Stomach (tissue), 4 donors: ENCODE measurements at regions not wholly inside any gene's neighbourhood (a gene's known extent, or its start where the extent isn't known, plus 50 kb on each side); places are given as distances from the start of the nearest gene placed in this dataset.

Experiments used
- EP300 ChIP-seq: sonication (generic); formaldehyde crosslinking; IDR thresholded peaks from one replicate; pipeline ENCODE4 v1.6.1; 2017; ENCODE audit warnings: antibody characterized with exemption
- POLR2A ChIP-seq, 4 donors: fragments of 450-650 bp; IDR thresholded peaks; one replicate each; pipeline ENCODE4 v1.6.1; 2016; ENCODE audit warnings: antibody characterized with exemption in 4 of 4, control low read depth in 2 of 4, mild to moderate bottlenecking in 1 of 4, moderate library complexity in 1 of 4
- POLR2AphosphoS5 ChIP-seq, 3 donors: sonication (generic); formaldehyde crosslinking; IDR thresholded peaks; one replicate each; pipeline ENCODE4 v1.6.1; 2016; ENCODE audit warnings: antibody characterized with exemption in 3 of 3
- TF ChIP-seq, protein P1 (sequence below), 7 experiments: fragments of 450-650 bp in 4 of 7; fragments of 200-600 bp in 3 of 7; sonication (generic) in 3 of 7; IDR thresholded peaks; one replicate each; pipeline ENCODE4 v1.5.1; 2016 to 2019; ENCODE audit warnings: antibody characterized with exemption in 7 of 7, control low read depth in 2 of 7, mild to moderate bottlenecking in 1 of 7

DNA sequence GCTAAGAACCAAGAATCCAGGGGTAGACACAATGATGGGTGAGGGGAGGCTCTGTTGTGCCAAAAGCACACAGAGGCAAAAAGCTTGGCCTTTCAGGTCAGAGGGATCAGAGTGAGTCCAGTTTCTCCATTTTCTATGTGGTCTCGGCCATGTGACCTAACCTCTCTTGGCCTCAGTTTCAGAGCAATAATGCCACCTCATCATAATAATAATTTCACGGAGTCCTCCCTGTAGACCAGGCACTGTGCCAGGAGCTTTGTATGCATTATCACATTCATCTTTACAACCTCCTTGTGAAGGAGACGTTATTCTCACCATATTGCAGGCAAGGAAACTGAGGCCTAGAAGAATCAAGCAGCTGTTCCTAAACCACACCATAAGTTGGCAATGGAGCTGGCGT lies 120.2 kb downstream of the WT1 start:
- TF ChIP-seq, protein P1, sequence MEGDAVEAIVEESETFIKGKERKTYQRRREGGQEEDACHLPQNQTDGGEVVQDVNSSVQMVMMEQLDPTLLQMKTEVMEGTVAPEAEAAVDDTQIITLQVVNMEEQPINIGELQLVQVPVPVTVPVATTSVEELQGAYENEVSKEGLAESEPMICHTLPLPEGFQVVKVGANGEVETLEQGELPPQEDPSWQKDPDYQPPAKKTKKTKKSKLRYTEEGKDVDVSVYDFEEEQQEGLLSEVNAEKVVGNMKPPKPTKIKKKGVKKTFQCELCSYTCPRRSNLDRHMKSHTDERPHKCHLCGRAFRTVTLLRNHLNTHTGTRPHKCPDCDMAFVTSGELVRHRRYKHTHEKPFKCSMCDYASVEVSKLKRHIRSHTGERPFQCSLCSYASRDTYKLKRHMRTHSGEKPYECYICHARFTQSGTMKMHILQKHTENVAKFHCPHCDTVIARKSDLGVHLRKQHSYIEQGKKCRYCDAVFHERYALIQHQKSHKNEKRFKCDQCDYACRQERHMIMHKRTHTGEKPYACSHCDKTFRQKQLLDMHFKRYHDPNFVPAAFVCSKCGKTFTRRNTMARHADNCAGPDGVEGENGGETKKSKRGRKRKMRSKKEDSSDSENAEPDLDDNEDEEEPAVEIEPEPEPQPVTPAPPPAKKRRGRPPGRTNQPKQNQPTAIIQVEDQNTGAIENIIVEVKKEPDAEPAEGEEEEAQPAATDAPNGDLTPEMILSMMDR (IDR thresholded peaks at IDR 0.05), result no peak
- no peak for TF ChIP-seq POLR2A (IDR thresholded peaks at IDR 0.05)
- no peak for TF ChIP-seq EP300
- no peak for TF ChIP-seq POLR2AphosphoS5 (IDR thresholded peaks at IDR 0.05)
